Skeletal muscle cell (primary cell): ENCODE measurements at regions not wholly inside any gene's neighbourhood (a gene's known extent, or its start where the extent isn't known, plus 50 kb on each side); places are given as distances from the start of the nearest gene placed in this dataset.

Experiments
- DNase-seq: peaks from one replicate; pipeline ENCODE4 v3.0.0-alpha.2; 2010; ENCODE audit warnings: low read depth
- H3K4me3 ChIP-seq: 2 replicates; pipeline ENCODE4 v1.5.1; 2011; ENCODE audit warnings: low read depth, mild to moderate bottlenecking, control low read depth, low read length, moderate library complexity

GRCh38 chr2:239583879-239584859 is 183.3 kb upstream of the HDAC4 start:
- DNase-seq, result no peak
- H3K4me3 ChIP-seq, result no peak overlapping the region

- DNase-seq, result no peak
- H3K4me3 ChIP-seq, result no peak overlapping the region
Observed at GRCh38 chr2:239583171-239583878, 182.5 kb upstream of the HDAC4 start.

DNA sequence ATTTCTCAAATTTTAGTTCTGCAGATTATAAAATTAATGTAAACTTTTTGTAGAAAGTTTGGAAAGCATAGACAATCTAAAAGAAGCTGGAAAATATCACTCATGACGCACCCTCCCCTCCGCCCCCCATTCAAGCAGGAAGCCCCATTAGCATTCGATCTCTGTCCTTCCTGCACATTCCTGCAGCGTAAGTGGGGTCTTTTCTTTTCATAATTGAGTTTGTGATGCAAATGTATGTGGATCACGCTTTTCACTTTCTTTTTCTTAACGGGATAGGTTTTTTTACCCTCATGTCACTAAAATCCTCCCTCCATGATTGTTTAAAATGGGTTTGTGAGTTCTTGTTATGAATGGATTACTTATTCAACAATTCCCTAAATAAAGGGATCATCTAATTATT is 181.7 kb upstream of the HDAC4 start:
- no peak for DNase-seq
- no peak overlapping the region for H3K4me3 ChIP-seq

DNA sequence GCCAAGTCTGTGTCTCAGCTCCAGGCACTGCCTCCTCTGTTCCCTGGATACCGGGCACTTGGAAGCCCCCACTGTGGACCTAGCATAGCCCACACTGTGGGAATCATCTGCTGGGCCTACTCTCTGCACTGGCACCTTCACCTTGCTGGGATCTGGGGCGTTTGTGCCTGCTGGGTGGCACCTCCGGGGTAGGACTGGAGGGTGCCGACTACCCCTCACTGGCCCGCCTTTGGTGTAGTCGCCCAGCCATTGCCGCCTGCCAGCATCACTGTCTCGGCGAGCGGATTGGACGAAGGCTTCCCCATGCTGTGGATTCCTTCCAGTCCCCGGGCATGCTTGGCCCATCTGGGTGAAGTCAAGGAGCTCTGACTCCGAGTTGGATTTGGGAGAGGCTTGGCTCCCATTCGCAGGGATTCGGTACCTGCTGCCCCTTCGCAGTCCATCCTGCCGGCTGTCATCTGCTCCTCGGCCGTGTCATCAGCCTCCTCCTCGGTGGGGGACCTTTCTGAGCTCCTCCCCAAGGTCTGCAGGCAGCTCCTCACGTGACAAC is 180.6 kb upstream of the HDAC4 start:
- no peak for DNase-seq
- no peak overlapping the region for H3K4me3 ChIP-seq

- H3K4me3 ChIP-seq, result no peak overlapping the region
- DNase-seq, result no peak
Observed at GRCh38 chr2:239580199-239580527, 179.3 kb upstream of the HDAC4 start.

DNA sequence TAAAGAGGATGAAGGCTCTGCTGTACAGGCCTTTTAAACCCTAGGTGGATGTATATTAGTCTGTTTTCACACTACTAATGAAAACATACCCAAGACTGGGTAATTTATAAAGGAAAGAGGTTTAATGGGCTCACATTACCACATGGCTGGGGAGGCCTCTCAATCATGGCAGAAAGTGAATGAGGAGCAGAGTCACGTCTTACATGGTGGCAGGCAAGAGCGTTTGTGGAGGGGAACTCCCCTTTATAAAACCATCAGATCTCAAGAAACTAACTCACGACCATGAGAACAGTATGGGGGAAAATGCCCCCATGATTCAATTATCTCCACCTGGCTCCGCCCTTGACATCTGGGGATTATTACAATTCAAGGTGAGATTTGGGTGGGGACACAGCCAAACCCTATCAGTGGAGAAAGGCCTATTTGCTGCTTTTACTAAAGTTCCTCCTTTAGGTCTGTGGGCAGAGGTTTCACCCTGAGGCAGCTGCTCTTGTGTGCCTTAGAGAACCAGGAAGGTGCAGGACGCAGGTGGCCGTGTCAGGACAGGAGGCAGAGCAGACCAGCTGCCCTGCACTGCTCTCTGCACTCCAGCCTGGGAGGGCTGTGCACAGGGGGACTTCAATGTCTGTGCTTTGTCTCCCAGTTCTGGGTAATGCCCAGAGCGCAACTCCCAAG is 178.8 kb upstream of the HDAC4 start:
- no peak overlapping the region for H3K4me3 ChIP-seq
- DNase-seq, result no peak

DNA sequence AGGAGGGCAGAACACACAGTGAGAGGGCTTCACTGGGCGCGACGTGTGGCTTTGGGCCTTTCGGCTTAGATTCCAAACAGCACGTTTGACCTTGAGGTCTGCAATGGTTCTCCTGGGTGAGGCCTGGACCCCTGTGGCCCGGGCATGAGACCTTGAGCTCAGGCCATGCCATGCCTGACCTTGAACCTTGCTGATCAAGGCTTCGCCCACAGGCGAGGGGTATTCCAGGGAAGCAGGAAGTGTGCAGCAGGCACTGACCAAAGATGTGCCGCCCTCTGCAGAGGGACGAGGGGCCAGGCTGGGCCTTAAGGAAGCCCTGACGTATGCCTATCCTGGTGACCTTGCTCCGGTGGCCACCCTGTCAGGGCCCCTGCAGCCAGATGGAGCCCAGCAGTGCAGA is 178.3 kb upstream of the HDAC4 start:
- no peak overlapping the region for H3K4me3 ChIP-seq
- no peak for DNase-seq

DNA sequence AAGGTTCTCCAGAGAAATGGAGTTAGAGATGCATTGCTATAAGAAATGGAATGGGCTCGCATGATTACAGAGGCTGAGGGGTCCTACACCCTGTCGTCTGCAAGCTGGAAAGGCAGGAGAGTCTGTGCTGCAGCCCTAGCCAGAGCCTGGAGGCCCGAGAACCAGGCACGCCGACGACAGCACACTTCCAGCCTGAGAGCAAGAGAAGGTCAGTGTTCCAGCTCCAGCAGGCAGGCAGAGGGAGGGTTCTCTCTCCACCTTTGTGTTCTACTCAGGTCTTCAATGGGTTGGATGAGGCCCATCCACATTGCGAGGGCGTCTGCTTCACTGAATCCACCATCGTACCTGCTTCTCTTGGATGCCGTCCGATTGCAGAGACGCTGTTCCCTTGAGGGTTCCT is 177.6 kb upstream of the HDAC4 start:
- no peak for DNase-seq
- no peak overlapping the region for H3K4me3 ChIP-seq

GRCh38 chr2:239577935-239578334 is 177.1 kb upstream of the HDAC4 start:
- H3K4me3 ChIP-seq, result no peak overlapping the region
- DNase-seq, result no peak

- no peak overlapping the region for H3K4me3 ChIP-seq
- DNase-seq, result no peak
Observed at GRCh38 chr2:239576784-239577685, 176.2 kb upstream of the HDAC4 start.

- no peak for DNase-seq
- H3K4me3 ChIP-seq, result no peak overlapping the region
Observed at GRCh38 chr2:239575931-239576445, 175.2 kb upstream of the HDAC4 start.

DNA sequence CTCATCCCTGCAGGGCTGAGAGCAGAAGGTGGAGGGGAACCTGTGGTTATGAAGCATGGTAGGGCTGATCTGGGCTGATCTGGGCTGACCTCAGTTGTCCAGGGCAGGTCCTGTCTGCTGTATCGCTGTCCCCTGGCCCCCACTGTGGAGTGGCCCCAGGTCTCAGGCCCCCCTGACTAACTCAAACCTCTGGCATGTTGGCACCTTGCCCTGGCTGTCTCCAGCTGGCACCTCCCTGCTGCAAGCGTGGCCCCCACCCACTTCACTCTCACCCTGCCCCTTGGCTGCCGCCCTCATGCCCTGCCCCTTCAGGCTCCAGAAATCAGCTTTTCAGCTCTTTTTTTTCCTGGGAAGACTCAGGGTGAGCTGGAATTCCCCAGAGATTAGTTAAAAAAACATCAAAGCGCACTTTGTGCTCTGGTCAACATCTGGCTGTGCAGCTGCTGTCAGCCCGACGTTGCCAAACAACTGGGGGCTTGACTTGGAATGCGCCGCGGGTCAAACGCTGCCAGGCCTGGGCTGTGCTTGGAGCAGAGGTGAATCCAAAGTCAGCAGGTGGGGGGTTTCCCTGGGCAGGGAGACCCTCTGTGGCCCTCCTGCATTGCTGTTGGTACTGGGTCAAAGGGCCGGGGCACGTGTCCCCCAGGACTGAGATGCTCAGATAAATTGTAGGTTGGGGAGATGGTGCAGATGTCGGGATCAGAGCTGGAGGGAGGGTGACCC is 173.8 kb upstream of the HDAC4 start:
- no peak overlapping the region for H3K4me3 ChIP-seq
- DNase-seq, result no peak

- no peak overlapping the region for H3K4me3 ChIP-seq
- DNase-seq, result no peak
Observed at GRCh38 chr2:239574054-239574433, 173.2 kb upstream of the HDAC4 start.

DNA sequence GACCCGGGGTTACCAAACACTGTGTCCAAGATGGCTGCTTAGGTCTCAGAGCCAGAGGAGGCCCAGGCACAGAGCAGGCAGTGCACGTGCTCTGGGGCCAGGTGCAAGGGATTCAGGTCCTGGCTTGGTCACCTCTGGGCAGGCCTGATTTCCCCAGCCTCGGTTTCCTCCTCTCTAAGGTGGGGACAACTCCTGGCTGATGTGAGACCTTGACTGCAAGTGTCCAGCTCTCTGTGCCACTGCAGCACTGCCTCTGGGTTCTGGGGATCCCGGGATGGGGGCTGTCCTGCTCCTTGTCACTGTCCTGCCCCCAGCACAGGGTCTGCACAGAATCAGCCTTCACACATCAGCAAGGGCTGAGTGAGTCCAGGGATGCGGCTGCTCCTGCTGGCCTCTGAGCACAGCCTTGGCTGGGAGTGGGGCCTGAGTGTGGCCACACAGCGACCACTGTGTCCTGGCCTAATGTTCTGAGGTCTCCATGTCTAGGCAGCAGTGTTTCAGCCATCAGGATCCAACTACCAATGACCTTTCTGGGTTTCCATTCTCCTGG is 170.2 kb upstream of the HDAC4 start:
- no peak overlapping the region for H3K4me3 ChIP-seq
- DNase-seq, result no peak

DNA sequence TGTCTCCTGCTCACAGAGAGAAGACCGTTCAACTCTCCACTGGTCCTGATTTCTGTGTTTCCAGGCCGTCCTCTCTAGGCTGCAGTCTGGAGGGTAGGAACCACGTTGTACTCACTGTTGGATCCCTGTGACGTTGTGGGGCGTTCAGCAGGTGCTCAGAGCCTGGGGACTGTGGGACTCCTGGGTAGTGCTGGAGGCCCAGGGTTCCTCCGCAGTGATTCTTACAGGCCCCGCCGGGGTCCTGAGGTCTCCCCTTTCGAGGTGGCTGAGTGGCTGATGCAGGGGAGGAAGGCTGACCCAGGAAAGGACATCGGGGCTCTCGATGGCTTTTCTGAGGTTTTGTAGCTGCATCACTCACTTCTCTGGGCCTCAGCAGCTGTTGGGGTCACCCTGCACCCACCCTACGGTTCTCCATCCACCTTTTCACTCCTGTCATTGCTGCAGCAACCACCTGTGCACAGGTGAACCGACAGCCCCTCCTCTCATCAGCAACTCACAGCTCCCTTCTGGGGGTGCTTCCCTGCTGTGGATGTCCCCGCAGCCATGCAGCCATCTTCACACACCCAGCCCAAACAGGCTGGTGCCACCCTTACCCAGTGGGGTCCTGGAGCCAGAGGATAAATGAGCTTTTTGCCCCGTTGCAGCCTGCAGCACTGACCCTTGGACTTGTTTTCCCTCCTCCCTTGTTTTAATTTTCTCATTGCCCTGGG is 169.6 kb upstream of the HDAC4 start:
- no peak for DNase-seq
- H3K4me3 ChIP-seq, result no peak overlapping the region

GRCh38 chr2:239569401-239570090 is 168.7 kb upstream of the HDAC4 start:
- H3K4me3 ChIP-seq, result no peak overlapping the region
- no peak for DNase-seq

- DNase-seq, result no peak
- H3K4me3 ChIP-seq, result no peak overlapping the region
Observed at GRCh38 chr2:239568601-239569000, 167.8 kb upstream of the HDAC4 start.
